PC-3 (cell line): ENCODE measurements at regions not wholly inside any gene's neighbourhood (a gene's known extent, or its start where the extent isn't known, plus 50 kb on each side); places are given as distances from the start of the nearest gene placed in this dataset.

ENCODE experiments used
- ATAC-seq: fragments of 200-7000 bp; cut with Tn5 transposase; 2 replicates; pipeline ENCODE4 v1.9.1; 2020; ENCODE audit warnings: mild to moderate bottlenecking, moderate library complexity
- BruUV-seq: library from RNA; stranded (reverse); fragments of 400-500 nt; replicated peaks from 2 replicates; lab custom pipeline; 2021; lab: Mats Ljungman, UMichigan
- CTCF ChIA-PET: fragments of 300-600 bp; sonication (Branson Sonifier 250); formaldehyde crosslinking; loops from one replicate; lab custom pipeline; 2022; ENCODE audit warnings: antibody characterized with exemption; lab: Charles Lee
- POLR2A ChIA-PET: fragments of 300-600 bp; sonication (Branson Sonifier 250); formaldehyde crosslinking; loops from one replicate; lab custom pipeline; 2022; ENCODE audit warnings: antibody characterized with exemption; ENCODE audit not compliant: unreplicated experiment; lab: Charles Lee
- DNase-seq: peaks from one replicate; pipeline ENCODE4 v3.0.0-alpha.2; 2015
- H2AFZ ChIP-seq: fragments of 300-600 bp; sonication (generic); 2 replicates; pipeline ENCODE4 v1.6.0; 2016; ENCODE audit warnings: antibody characterized with exemption, low read length
- H3F3A ChIP-seq: fragments of 300-600 bp; sonication (generic); one replicate; pipeline ENCODE4 v1.6.0; 2017; ENCODE audit warnings: antibody characterized with exemption, low read length, control low read depth, mild to moderate bottlenecking; ENCODE audit not compliant: unreplicated experiment
- H3K27ac ChIP-seq: fragments of 300-600 bp; sonication (generic); 2 replicates; pipeline ENCODE4 v1.5.1; 2016; ENCODE audit warnings: mild to moderate bottlenecking, low read length
- H3K27me3 ChIP-seq: fragments of 300-600 bp; sonication (generic); 2 replicates; pipeline ENCODE4 v1.6.1; 2016; ENCODE audit warnings: low read length, mixed read lengths
- H3K36me3 ChIP-seq: fragments of 300-600 bp; sonication (generic); 2 replicates; pipeline ENCODE4 v1.6.1; 2016; ENCODE audit warnings: low read depth, mixed run types, low read length, mixed read lengths
- H3K4me1 ChIP-seq: fragments of 300-600 bp; sonication (generic); 2 replicates; pipeline ENCODE4 v1.5.1; 2016; ENCODE audit warnings: low read length; ENCODE audit not compliant: insufficient read depth
- H3K4me2 ChIP-seq: fragments of 300-600 bp; sonication (generic); 2 replicates; pipeline ENCODE4 v1.6.0; 2016; ENCODE audit warnings: low read length
- H3K4me3 ChIP-seq: fragments of 300-600 bp; sonication (generic); 2 replicates; pipeline ENCODE4 v1.5.1; 2016; ENCODE audit warnings: mild to moderate bottlenecking, low read length, mixed read lengths
- H3K79me2 ChIP-seq: fragments of 300-600 bp; sonication (generic); 2 replicates; pipeline ENCODE4 v1.6.1; 2017; ENCODE audit warnings: low read length, mixed read lengths
- H3K9ac ChIP-seq: fragments of 300-600 bp; sonication (generic); 2 replicates; pipeline ENCODE4 v1.6.0; 2016; ENCODE audit warnings: mild to moderate bottlenecking, low read length
- H3K9me2 ChIP-seq: fragments of 300-600 bp; sonication (generic); replicated peaks from 2 replicates; pipeline ENCODE4 v1.6.1; 2016; ENCODE audit warnings: mixed run types, low read length, mixed read lengths
- H3K9me3 ChIP-seq: fragments of 300-600 bp; sonication (generic); 2 replicates; pipeline ENCODE4 v1.6.1; 2016; ENCODE audit warnings: low read length, mixed read lengths
- H4K20me1 ChIP-seq: fragments of 300-600 bp; sonication (generic); 2 replicates; pipeline ENCODE4 v1.6.1; 2016; ENCODE audit warnings: low read length, mixed read lengths
- EZH2 ChIP-seq: fragments of 300-600 bp; sonication (generic); IDR thresholded peaks from one replicate; pipeline ENCODE4 v1.6.1; 2017; ENCODE audit warnings: antibody characterized with exemption, mild to moderate bottlenecking, low read length; ENCODE audit not compliant: unreplicated experiment
- EZH2phosphoT487 ChIP-seq: fragments of 300-600 bp; sonication (generic); IDR thresholded peaks from 2 replicates; pipeline ENCODE4 v1.6.1; 2018; ENCODE audit warnings: mild to moderate bottlenecking, antibody characterized with exemption, low read length, borderline replicate concordance
- intact Hi-C: fragments of 100-400 bp; cut with micrococcal nuclease; formaldehyde crosslinking; loops from 2 replicates; pipeline ENCODE4 v1.9.0; 2023
- TF ChIP-seq, protein P1 (sequence below): fragments of 300-600 bp; sonication (generic); conservative IDR thresholded peaks from 2 replicates; pipeline ENCODE4 v1.5.1; 2017; ENCODE audit warnings: antibody characterized with exemption, low read depth, mild to moderate bottlenecking, low read length

DNA sequence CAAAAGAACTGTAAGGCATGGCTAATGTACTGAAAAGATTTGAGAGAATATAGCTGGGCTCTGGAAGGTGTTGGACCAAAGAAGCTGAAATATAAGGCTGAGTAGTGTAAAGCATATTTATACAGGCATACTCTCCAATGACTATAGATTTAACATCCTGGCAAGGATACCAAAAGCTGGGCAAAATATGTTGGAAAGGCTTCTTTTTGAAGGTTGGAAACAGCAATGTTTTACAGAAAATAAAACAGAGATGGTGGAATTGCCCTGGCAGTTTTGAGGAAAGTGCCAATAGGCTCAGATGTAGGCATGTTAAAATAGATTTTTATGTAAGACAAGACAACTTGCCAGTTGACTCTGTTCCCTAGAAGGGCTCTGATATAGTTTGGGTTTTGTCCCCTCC, 184.1 kb upstream of the SHISA6 start:
- no TSS peak for BruUV-seq
- Histone ChIP-seq H3K79me2 (no peaks in the 10 kb centered on the region), H3K4me1 (no peaks in the 10 kb centered on the region), H3F3A (no peaks in the 10 kb centered on the region), H3K9me3 (no peaks in the 10 kb centered on the region), H3K4me3 (no peak overlapping the region), H3K27me3 (no peaks in the 10 kb centered on the region), H3K4me2 (no peak overlapping the region), H3K36me3 (no peaks in the 10 kb centered on the region), H3K27ac (no peak overlapping the region), H4K20me1 (no peaks in the 10 kb centered on the region), H3K9ac (no peak overlapping the region), H2AFZ (no peak overlapping the region), H3K9me2 (no peaks in the 10 kb centered on the region)
- no peak for ATAC-seq
- intact Hi-C loops: no loop called here
- POLR2A ChIA-PET: no interaction called here
- TF ChIP-seq, protein P1, sequence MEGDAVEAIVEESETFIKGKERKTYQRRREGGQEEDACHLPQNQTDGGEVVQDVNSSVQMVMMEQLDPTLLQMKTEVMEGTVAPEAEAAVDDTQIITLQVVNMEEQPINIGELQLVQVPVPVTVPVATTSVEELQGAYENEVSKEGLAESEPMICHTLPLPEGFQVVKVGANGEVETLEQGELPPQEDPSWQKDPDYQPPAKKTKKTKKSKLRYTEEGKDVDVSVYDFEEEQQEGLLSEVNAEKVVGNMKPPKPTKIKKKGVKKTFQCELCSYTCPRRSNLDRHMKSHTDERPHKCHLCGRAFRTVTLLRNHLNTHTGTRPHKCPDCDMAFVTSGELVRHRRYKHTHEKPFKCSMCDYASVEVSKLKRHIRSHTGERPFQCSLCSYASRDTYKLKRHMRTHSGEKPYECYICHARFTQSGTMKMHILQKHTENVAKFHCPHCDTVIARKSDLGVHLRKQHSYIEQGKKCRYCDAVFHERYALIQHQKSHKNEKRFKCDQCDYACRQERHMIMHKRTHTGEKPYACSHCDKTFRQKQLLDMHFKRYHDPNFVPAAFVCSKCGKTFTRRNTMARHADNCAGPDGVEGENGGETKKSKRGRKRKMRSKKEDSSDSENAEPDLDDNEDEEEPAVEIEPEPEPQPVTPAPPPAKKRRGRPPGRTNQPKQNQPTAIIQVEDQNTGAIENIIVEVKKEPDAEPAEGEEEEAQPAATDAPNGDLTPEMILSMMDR: no peak
- TF ChIP-seq EZH2: no peak
- TF ChIP-seq EZH2phosphoT487: no peak
- DNase-seq: no peak
- CTCF ChIA-PET: no interaction called here

- DNase-seq: no peak
- intact Hi-C loops: no loop called here
- Histone ChIP-seq H4K20me1 (no peaks in the 10 kb centered on the region), H3K27ac (no peak overlapping the region), H3K36me3 (no peaks in the 10 kb centered on the region), H3K9me3 (no peaks in the 10 kb centered on the region), H3K4me3 (no peak overlapping the region), H3K4me1 (no peaks in the 10 kb centered on the region), H3F3A (no peaks in the 10 kb centered on the region), H3K79me2 (no peaks in the 10 kb centered on the region), H3K4me2 (no peak overlapping the region), H3K9ac (no peak overlapping the region), H3K27me3 (no peaks in the 10 kb centered on the region), H2AFZ (no peak overlapping the region), H3K9me2 (no peaks in the 10 kb centered on the region)
- TF ChIP-seq EZH2phosphoT487 (no peak), EZH2 (no peak)
- ChIA-PET CTCF (no interaction called here), POLR2A (no interaction called here)
- no TSS peak for BruUV-seq
- ATAC-seq: no peak
Observed at GRCh38 chr17:11053846-11054245, 187.2 kb upstream of the SHISA6 start.

- CTCF ChIA-PET: no interaction called here
- no peak overlapping the region for H3K4me2 ChIP-seq
- no peaks in the 10 kb centered on the region for H3K36me3 ChIP-seq
- no peak overlapping the region for H3K4me3 ChIP-seq
- intact Hi-C loops: no loop called here
- POLR2A ChIA-PET: no interaction called here
- no peak for ATAC-seq
- H3K9ac ChIP-seq: no peak overlapping the region
- no TSS peak for BruUV-seq
- no peak overlapping the region for H2AFZ ChIP-seq
- H3K9me3 ChIP-seq: no peaks in the 10 kb centered on the region
- no peaks in the 10 kb centered on the region for H4K20me1 ChIP-seq
- TF ChIP-seq EZH2: no peak
- TF ChIP-seq, protein P1: no peak
- TF ChIP-seq EZH2phosphoT487: no peak
- H3K27ac ChIP-seq: no peak overlapping the region
- H3K79me2 ChIP-seq: no peaks in the 10 kb centered on the region
- no peaks in the 10 kb centered on the region for H3F3A ChIP-seq
- no peaks in the 10 kb centered on the region for H3K9me2 ChIP-seq
- H3K27me3 ChIP-seq: no peaks in the 10 kb centered on the region
- H3K4me1 ChIP-seq: no peaks in the 10 kb centered on the region
- no peak for DNase-seq
Observed at GRCh38 chr17:11049539-11049938, 191.5 kb upstream of the SHISA6 start.
